ENCODE measurements at regions not wholly inside any gene's neighbourhood (a gene's known extent, or its start where the extent isn't known, plus 50 kb on each side); places are given as distances from the start of the nearest gene placed in this dataset.

- H3K79me2 ChIP-seq (ENCODE audit: insufficient read depth, low read length), result no peaks in the 10 kb centered on the region
- H3K9ac ChIP-seq (ENCODE audit: extremely low read depth, insufficient read length, low read length), result no peak overlapping the region
- H3K56ac ChIP-seq (ENCODE audit: insufficient read length, low read depth, low read length), result no peak overlapping the region
- H2AK5ac ChIP-seq (ENCODE audit: insufficient read length, low read length), result no peak overlapping the region
- no peak overlapping the region for H3T11ph ChIP-seq (ENCODE audit: low read length)
- no peak overlapping the region for H2BK120ac ChIP-seq (ENCODE audit: low read depth, low read length, poor library complexity, severe bottlenecking)
- no peaks in the 10 kb centered on the region for H3K27me3 Mint-ChIP-seq (ENCODE audit: low read depth)
- no peaks in the 10 kb centered on the region for H3K27me3 ChIP-seq (ENCODE audit: insufficient read depth, low read length)
- no peak overlapping the region for H2BK15ac ChIP-seq (ENCODE audit: low read depth, low read length)
- H2AFZ ChIP-seq (ENCODE audit: low read length), result no peak overlapping the region
- peak; percentile 70 for DNase-seq
- H3K23me2 ChIP-seq (ENCODE audit: insufficient read length, low read depth, low read length, poor library complexity, severe bottlenecking), result no peaks in the 10 kb centered on the region
- H3K18ac ChIP-seq (ENCODE audit: insufficient read length, low read depth, low read length), result no peak overlapping the region
- H3K23ac ChIP-seq (ENCODE audit: insufficient read length, low read depth, low read length), result no peak overlapping the region
- H3K9me3 ChIP-seq (ENCODE audit: control insufficient read depth, low read depth, low read length), result no peaks in the 10 kb centered on the region
- no peaks in the 10 kb centered on the region for H3K79me1 ChIP-seq (ENCODE audit: insufficient read depth, low read depth, low read length, poor library complexity, severe bottlenecking)
- TF ChIP-seq, protein P1, sequence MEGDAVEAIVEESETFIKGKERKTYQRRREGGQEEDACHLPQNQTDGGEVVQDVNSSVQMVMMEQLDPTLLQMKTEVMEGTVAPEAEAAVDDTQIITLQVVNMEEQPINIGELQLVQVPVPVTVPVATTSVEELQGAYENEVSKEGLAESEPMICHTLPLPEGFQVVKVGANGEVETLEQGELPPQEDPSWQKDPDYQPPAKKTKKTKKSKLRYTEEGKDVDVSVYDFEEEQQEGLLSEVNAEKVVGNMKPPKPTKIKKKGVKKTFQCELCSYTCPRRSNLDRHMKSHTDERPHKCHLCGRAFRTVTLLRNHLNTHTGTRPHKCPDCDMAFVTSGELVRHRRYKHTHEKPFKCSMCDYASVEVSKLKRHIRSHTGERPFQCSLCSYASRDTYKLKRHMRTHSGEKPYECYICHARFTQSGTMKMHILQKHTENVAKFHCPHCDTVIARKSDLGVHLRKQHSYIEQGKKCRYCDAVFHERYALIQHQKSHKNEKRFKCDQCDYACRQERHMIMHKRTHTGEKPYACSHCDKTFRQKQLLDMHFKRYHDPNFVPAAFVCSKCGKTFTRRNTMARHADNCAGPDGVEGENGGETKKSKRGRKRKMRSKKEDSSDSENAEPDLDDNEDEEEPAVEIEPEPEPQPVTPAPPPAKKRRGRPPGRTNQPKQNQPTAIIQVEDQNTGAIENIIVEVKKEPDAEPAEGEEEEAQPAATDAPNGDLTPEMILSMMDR (conservative IDR thresholded peaks at IDR 0.05), result peak; percentile 85
- H3K27ac ChIP-seq (ENCODE audit: insufficient read length, low read depth, low read length), result no peak overlapping the region
- H2BK12ac ChIP-seq (ENCODE audit: insufficient read length, low read depth, low read length), result no peak overlapping the region
- no peaks in the 10 kb centered on the region for H3K36me3 Mint-ChIP-seq (ENCODE audit: insufficient read depth in 1 of 3, low read depth in 3 of 3)
- no peak overlapping the region for H2BK5ac ChIP-seq (ENCODE audit: insufficient read length, low read length)
- peaks cover 45 to 46% of the 10 kb centered on the region in 2 experiments for H3K4me1 Mint-ChIP-seq
- H3K4ac ChIP-seq (ENCODE audit: low read depth, low read length), result no peak overlapping the region
- no peaks in the 10 kb centered on the region; a peak in 2 of 5 replicates for H3K9me3 Mint-ChIP-seq
- no peak overlapping the region for H3K14ac ChIP-seq (ENCODE audit: insufficient read depth, low read length)
- H4K8ac ChIP-seq (replicated peaks; ENCODE audit: insufficient read length, low read depth, low read length), result no peak overlapping the region
- no CpG with 5 or more reads among the region's 11 CpGs for WGBS (ENCODE audit: extremely low coverage, insufficient read length, low lambda C conversion rate)
- no peak overlapping the region for H3K4me3 Mint-ChIP-seq
- no peak overlapping the region for H3K4me2 ChIP-seq (ENCODE audit: insufficient read depth, insufficient read length, low read length)
- peaks cover 22% of the 10 kb centered on the region; the same call in 1 of the 2 replicates for H3K4me1 ChIP-seq (ENCODE audit: insufficient read depth, low read length)
- H4K20me1 ChIP-seq (ENCODE audit: control insufficient read depth, insufficient read depth, insufficient read length), result no peaks in the 10 kb centered on the region
- H2BK20ac ChIP-seq (ENCODE audit: low read depth, low read length, poor library complexity, severe bottlenecking), result no peak overlapping the region
- H4K5ac ChIP-seq (ENCODE audit: insufficient read length, low read depth, low read length), result no peak overlapping the region
- H3K27ac Mint-ChIP-seq, result 0 out of 7 replicates have a peak overlapping the region, but pooled peaks of 1 of the 3 experiments have one; percentile 72
- H4K91ac ChIP-seq (ENCODE audit: insufficient read length, low read depth, low read length), result no peak overlapping the region
These were observed 333.9 kb downstream of the UQCRFS1 start for GRCh38 chr19:28878862-28879566.
